ENCODE measurements at regions not wholly inside any gene's neighbourhood (a gene's known extent, or its start where the extent isn't known, plus 50 kb on each side); places are given as distances from the start of the nearest gene placed in this dataset.

GRCh38 chr4:36553453-36553852 lies 272.0 kb downstream of the DTHD1 start:
- CTCF ChIA-PET: no interaction called here
- H3K4me2 ChIP-seq (ENCODE audit: insufficient read depth, low read length): no peak overlapping the region

GRCh38 chr4:36556984-36557383 lies 275.6 kb downstream of the DTHD1 start:
- TF ChIP-seq POLR2A (IDR thresholded peaks at IDR 0.05; ENCODE audit: low read depth, low read length): no peak
- no peak for TF ChIP-seq POLR2AphosphoS5 (IDR thresholded peaks at IDR 0.05; ENCODE audit: insufficient read depth, low read depth, low read length)
- TF ChIP-seq JUN (IDR thresholded peaks at IDR 0.05; ENCODE audit: borderline replicate concordance, insufficient read depth, insufficient read length, low read depth): no peak
- TF ChIP-seq MYC (IDR thresholded peaks at IDR 0.05; ENCODE audit: low read depth, low read length): no peak
- no peak for TF ChIP-seq CTCF (IDR thresholded peaks at IDR 0.05; ENCODE audit: extremely low read depth in 1 of 2, insufficient read depth in 1 of 2, low read depth in 1 of 2, low read length in 2 of 2)
- TF ChIP-seq EZH2 (IDR thresholded peaks at IDR 0.05; ENCODE audit: borderline replicate concordance, low read depth, low read length, severe bottlenecking): no peak
- no peak for TF ChIP-seq FOS (IDR thresholded peaks at IDR 0.05; ENCODE audit: borderline replicate concordance, insufficient read depth, low read length)
- no peak for TF ChIP-seq MAX (IDR thresholded peaks at IDR 0.05; ENCODE audit: insufficient read depth, insufficient read length)
- TF ChIP-seq GATA2 (IDR thresholded peaks at IDR 0.05; ENCODE audit: insufficient read depth, insufficient read length, low read depth, low read length): no peak
- intact Hi-C loops (cut with micrococcal nuclease) (no loop called here), dilution Hi-C loops (cut with MboI; ENCODE audit: extremely low pct_ligation_motif_present, low sequenced_read_pairs) (no loop called here)
- H3K79me2 ChIP-seq (ENCODE audit: control insufficient read depth, insufficient read depth, low read length): no peaks in the 10 kb centered on the region
- no peak overlapping the region for H3K4me2 ChIP-seq (ENCODE audit: insufficient read depth, low read length)
- H3K4me3 ChIP-seq (replicated peaks in 1 of 3; ENCODE audit: insufficient read depth in 1 of 3, low read depth in 1 of 3, low read length in 3 of 3): no peak overlapping the region
- no peaks in the 10 kb centered on the region for H4K20me1 ChIP-seq (replicated peaks; ENCODE audit: control insufficient read depth, extremely low read depth, insufficient read depth, low read length)
- H3K36me3 ChIP-seq (ENCODE audit: control insufficient read depth in 2 of 2, extremely low read depth in 1 of 2, insufficient read depth in 2 of 2, low read length in 2 of 2): no peaks in the 10 kb centered on the region
- CTCF ChIA-PET: no interaction called here
- H3K27ac ChIP-seq (ENCODE audit: insufficient read depth, low read depth, low read length): no peak overlapping the region
- H3K27me3 ChIP-seq (ENCODE audit: control insufficient read depth in 2 of 2, insufficient read depth in 2 of 2, low read length in 2 of 2): no peaks in the 10 kb centered on the region
- FAIRE-seq (no peak), DNase-seq (ENCODE audit: low read depth, low spot score) (no peak)
- no peaks in the 10 kb centered on the region for H3K9me1 ChIP-seq (replicated peaks; ENCODE audit: control insufficient read depth, extremely low read depth, insufficient read depth, low read length)
- POLR2A ChIA-PET: no interaction called here
- BruUV-seq (replicated peaks): no TSS peak
- H3K9me3 ChIP-seq (replicated peaks; ENCODE audit: control insufficient read depth, insufficient read depth, low read length): no peaks in the 10 kb centered on the region
- H3K4me1 ChIP-seq (ENCODE audit: control insufficient read depth, extremely low read depth, insufficient read depth, low read length): no peaks in the 10 kb centered on the region
- no peak overlapping the region for H3K9ac ChIP-seq (replicated peaks; ENCODE audit: extremely low read depth, insufficient read depth, low read length)
- H2AFZ ChIP-seq (ENCODE audit: low read depth, low read length): no peak overlapping the region

More at GRCh38 chr4:36553453-36553852, 272.0 kb downstream of the DTHD1 start:
- no peak overlapping the region for H3K9ac ChIP-seq (replicated peaks; ENCODE audit: extremely low read depth, insufficient read depth, low read length)
- FAIRE-seq: no peak
- no TSS peak for BruUV-seq (replicated peaks)
- H3K9me1 ChIP-seq (replicated peaks; ENCODE audit: control insufficient read depth, extremely low read depth, insufficient read depth, low read length): no peaks in the 10 kb centered on the region
- H4K20me1 ChIP-seq (replicated peaks; ENCODE audit: control insufficient read depth, extremely low read depth, insufficient read depth, low read length): no peaks in the 10 kb centered on the region
- intact Hi-C loops (cut with micrococcal nuclease) (no loop called here), dilution Hi-C loops (cut with MboI; ENCODE audit: extremely low pct_ligation_motif_present, low sequenced_read_pairs) (no loop called here)
- no peak overlapping the region for H3K27ac ChIP-seq (ENCODE audit: insufficient read depth, low read depth, low read length)
- no peak overlapping the region for H3K4me3 ChIP-seq (replicated peaks in 1 of 3; ENCODE audit: insufficient read depth in 1 of 3, low read depth in 1 of 3, low read length in 3 of 3)
- H3K36me3 ChIP-seq (ENCODE audit: control insufficient read depth in 2 of 2, extremely low read depth in 1 of 2, insufficient read depth in 2 of 2, low read length in 2 of 2): no peaks in the 10 kb centered on the region
- no peaks in the 10 kb centered on the region for H3K9me3 ChIP-seq (replicated peaks; ENCODE audit: control insufficient read depth, insufficient read depth, low read length)
- no peaks in the 10 kb centered on the region for H3K79me2 ChIP-seq (ENCODE audit: control insufficient read depth, insufficient read depth, low read length)
- no peak for DNase-seq (ENCODE audit: low read depth, low spot score)
- POLR2A ChIA-PET: no interaction called here
- no peak overlapping the region for H2AFZ ChIP-seq (ENCODE audit: low read depth, low read length)
- no peak for TF ChIP-seq JUN (IDR thresholded peaks at IDR 0.05; ENCODE audit: borderline replicate concordance, insufficient read depth, insufficient read length, low read depth)
- TF ChIP-seq EZH2 (IDR thresholded peaks at IDR 0.05; ENCODE audit: borderline replicate concordance, low read depth, low read length, severe bottlenecking): no peak
- TF ChIP-seq GATA2 (IDR thresholded peaks at IDR 0.05; ENCODE audit: insufficient read depth, insufficient read length, low read depth, low read length): no peak
- H3K4me1 ChIP-seq (ENCODE audit: control insufficient read depth, extremely low read depth, insufficient read depth, low read length): no peaks in the 10 kb centered on the region
- no peaks in the 10 kb centered on the region for H3K27me3 ChIP-seq (ENCODE audit: control insufficient read depth in 2 of 2, insufficient read depth in 2 of 2, low read length in 2 of 2)
